Cardiac muscle cell (in vitro differentiated cells and primary cell): ENCODE measurements at regions not wholly inside any gene's neighbourhood (a gene's known extent, or its start where the extent isn't known, plus 50 kb on each side); places are given as distances from the start of the nearest gene placed in this dataset.

Source experiments
- DNase-seq, 2 donors: peaks; one replicate each; pipeline versions ENCODE4 v3.0.0 to v3.0.0-alpha.2; 2010 to 2017; ENCODE audit warnings: low read depth in 1 of 2, low spot score in 1 of 2
- H3K27ac ChIP-seq: fragments of 200-600 bp; sonication (generic); 2 replicates; pipeline ENCODE4 v1.5.1; 2016
- H3K27me3 ChIP-seq: fragments of 200-600 bp; sonication (generic); 2 replicates; pipeline ENCODE4 v1.6.0; 2016; ENCODE audit warnings: control low read depth
- H3K36me3 ChIP-seq: fragments of 200-600 bp; sonication (generic); 2 replicates; pipeline ENCODE4 v1.5.1; 2016; ENCODE audit warnings: control low read depth
- H3K4me1 ChIP-seq: fragments of 200-600 bp; sonication (generic); 2 replicates; pipeline ENCODE4 v1.8.1; 2017; ENCODE audit warnings: low read depth, mild to moderate bottlenecking, mixed run types
- H3K4me3 ChIP-seq: fragments of 200-600 bp; sonication (generic); 2 replicates; pipeline ENCODE4 v1.5.1; 2016; ENCODE audit warnings: mild to moderate bottlenecking
- H3K9me3 ChIP-seq: fragments of 200-600 bp; sonication (generic); 2 replicates; pipeline ENCODE4 v1.5.1; 2017; ENCODE audit warnings: low read depth, mild to moderate bottlenecking, control low read depth
- TF ChIP-seq, protein P1 (sequence below): IDR thresholded peaks from 2 replicates; pipeline ENCODE4 v1.5.1; 2012; ENCODE audit warnings: low read depth, mild to moderate bottlenecking, low read length

DNA sequence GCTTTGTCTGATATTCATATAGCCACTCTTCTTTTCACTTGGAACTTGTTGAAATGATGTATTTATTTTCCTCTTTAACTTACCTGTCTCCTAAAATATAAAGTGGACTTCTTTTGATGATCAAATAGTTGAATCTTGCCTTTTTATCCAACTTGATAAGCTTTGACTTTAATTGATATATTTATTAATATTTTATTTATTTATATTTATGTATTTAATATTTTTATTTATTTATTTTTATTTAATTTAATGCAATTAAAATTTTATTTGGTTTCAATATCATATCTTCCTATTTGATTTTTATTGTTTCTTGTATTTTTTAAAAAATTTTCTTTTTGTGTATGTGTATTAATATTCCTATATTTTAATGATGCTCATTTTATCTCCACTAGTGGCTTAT lies 555.1 kb upstream of the EPHA6 start:
- Histone ChIP-seq H3K36me3 (no peaks in the 10 kb centered on the region), H3K4me1 (no peaks in the 10 kb centered on the region), H3K4me3 (no peak overlapping the region), H3K27me3 (no peaks in the 10 kb centered on the region), H3K9me3 (no peaks in the 10 kb centered on the region), H3K27ac (no peak overlapping the region)
- no peak for DNase-seq
- TF ChIP-seq, protein P1, sequence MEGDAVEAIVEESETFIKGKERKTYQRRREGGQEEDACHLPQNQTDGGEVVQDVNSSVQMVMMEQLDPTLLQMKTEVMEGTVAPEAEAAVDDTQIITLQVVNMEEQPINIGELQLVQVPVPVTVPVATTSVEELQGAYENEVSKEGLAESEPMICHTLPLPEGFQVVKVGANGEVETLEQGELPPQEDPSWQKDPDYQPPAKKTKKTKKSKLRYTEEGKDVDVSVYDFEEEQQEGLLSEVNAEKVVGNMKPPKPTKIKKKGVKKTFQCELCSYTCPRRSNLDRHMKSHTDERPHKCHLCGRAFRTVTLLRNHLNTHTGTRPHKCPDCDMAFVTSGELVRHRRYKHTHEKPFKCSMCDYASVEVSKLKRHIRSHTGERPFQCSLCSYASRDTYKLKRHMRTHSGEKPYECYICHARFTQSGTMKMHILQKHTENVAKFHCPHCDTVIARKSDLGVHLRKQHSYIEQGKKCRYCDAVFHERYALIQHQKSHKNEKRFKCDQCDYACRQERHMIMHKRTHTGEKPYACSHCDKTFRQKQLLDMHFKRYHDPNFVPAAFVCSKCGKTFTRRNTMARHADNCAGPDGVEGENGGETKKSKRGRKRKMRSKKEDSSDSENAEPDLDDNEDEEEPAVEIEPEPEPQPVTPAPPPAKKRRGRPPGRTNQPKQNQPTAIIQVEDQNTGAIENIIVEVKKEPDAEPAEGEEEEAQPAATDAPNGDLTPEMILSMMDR: no peak

DNA sequence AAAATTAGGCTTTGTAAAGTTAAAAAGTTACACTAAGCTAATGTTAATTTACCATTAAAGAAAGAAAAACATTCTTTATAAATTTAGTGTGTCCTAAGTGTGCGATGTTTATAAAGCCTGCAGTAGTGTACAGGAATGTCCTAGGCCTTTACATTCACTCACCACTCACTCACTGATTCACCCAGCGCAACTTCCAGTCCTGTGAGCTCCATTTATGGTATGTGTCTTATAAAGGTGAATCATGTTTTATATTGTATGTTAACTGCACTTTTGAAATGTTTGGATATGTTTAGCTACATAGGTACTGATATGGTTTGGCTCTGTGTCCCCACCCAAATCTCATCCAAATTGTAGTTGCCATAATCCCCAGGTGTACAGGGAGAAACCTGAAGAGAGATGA lies 549.7 kb upstream of the EPHA6 start:
- TF ChIP-seq, protein P1: no peak
- Histone ChIP-seq H3K4me3 (no peak overlapping the region), H3K9me3 (no peaks in the 10 kb centered on the region), H3K27ac (no peak overlapping the region), H3K36me3 (no peaks in the 10 kb centered on the region), H3K4me1 (peaks cover 11% of the 10 kb centered on the region), H3K27me3 (no peaks in the 10 kb centered on the region)
- no peak for DNase-seq

DNA sequence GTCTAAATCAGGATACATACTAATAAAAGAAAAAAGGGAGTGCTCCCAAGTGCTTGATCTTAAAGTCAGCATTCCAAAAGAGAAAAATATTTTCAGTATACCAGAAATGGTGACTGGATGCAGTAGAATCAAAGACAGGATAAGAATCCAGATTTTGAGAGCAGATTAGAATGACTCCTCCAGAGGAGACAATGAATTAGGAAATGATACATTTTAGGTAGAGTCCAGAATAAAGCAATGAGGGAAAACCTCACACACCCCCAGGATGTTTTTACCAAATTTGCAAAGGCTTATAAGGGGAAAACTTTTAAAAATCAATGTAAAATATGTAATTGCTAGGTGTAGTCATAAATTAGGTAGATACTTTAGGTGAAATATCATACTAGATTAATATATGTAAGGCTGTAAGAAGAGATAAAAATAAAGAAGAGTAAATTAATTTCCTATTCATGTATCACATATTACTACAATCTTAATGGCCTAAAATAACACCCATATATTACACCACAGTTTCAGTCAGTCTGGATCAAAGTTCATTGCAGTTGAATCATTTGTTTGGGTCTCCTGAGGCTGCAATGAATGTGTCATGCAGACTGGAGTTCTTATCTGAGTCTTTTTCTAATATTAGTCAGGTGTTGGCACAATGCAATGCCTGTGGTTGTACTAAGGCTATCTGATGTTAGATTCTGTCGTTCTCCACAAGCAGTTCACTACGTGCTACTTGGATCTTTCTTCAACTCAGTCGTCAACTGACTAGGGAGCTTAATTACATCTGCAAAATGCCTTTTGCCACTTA lies 547.8 kb upstream of the EPHA6 start:
- TF ChIP-seq, protein P1: no peak
- Histone ChIP-seq H3K27me3 (no peaks in the 10 kb centered on the region), H3K4me3 (no peak overlapping the region), H3K36me3 (no peaks in the 10 kb centered on the region), H3K4me1 (peaks cover 11% of the 10 kb centered on the region), H3K27ac (no peak overlapping the region), H3K9me3 (no peaks in the 10 kb centered on the region)
- peak in 1 of 2 donors; percentile 49 for DNase-seq

DNA sequence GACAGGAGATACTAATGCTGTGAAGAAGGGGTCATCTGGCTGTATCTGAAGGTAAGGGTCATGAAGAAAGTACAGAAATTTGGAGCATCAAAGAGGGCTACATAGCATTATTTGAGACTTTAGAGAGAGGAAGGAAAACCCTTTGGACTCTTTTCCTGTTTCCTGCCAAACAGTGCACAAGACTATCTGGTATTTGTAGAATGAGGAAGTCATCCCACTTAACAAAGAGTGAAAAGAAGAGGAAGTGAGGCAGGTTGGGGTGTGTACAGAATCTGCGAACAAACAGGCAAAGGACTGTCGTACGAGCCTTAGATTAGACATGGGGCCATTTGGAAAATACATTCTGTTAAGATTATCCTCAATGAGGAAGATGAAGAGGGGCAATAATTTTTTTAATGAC lies 546.8 kb upstream of the EPHA6 start:
- Histone ChIP-seq H3K27ac (no peak overlapping the region), H3K4me1 (peaks cover 11% of the 10 kb centered on the region), H3K27me3 (no peaks in the 10 kb centered on the region), H3K4me3 (no peak overlapping the region), H3K36me3 (no peaks in the 10 kb centered on the region), H3K9me3 (no peaks in the 10 kb centered on the region)
- DNase-seq: no peak
- TF ChIP-seq, protein P1: no peak

DNA sequence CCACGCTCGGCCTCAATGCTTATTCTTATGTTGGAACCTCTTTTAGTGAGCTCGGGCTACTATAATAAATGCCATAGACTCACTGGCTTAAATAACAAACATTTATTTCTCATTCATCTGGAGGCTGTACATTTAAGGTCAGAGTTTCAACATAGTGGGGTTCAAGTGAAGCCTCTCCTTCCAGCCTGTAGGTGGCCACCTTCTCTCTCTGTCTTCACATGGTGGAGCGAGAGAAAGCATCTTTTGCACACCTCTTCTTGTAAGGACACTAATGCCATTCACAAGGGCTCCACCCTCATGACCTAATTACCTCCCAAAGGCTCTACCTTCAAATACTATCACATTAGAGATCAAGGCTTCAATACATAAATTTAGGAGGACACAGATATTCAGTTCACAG lies 520.3 kb upstream of the EPHA6 start:
- TF ChIP-seq, protein P1: no peak
- H3K4me1 ChIP-seq: no peaks in the 10 kb centered on the region
- H3K27ac ChIP-seq: no peak overlapping the region
- no peaks in the 10 kb centered on the region for H3K9me3 ChIP-seq
- no peak for DNase-seq
- H3K27me3 ChIP-seq: no peaks in the 10 kb centered on the region
- H3K4me3 ChIP-seq: no peak overlapping the region
- H3K36me3 ChIP-seq: no peaks in the 10 kb centered on the region
